Inflammatory macrophage treated with lipopolysaccharide for 4 hours (primary cell): ENCODE measurements at regions not wholly inside any gene's neighbourhood (a gene's known extent, or its start where the extent isn't known, plus 50 kb on each side); places are given as distances from the start of the nearest gene placed in this dataset.

Source experiments
- DNase-seq: peaks from one replicate; pipeline ENCODE4 v3.0.0-alpha.2; 2020

DNA sequence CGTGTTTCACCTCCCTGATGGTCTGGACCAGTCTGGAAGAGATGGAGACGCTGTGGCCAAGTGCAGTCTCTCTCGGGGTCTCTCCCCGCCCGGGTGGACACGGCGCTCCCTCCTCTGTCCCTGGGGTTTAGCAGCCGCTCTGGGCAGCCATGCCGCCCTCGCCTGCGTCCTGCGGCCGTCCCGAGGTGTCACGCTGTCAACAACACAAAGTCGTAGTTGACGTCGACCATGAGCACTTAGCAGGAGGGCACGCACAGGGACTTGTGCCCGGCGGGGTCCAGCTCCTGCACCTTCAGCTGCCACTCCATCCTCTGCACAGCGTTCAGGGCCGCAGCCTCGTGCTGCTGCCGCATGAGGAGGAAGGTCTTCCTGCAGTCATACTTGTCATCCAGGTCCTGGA is 368.9 kb downstream of the CDH9 start:
- no peak for DNase-seq

DNA sequence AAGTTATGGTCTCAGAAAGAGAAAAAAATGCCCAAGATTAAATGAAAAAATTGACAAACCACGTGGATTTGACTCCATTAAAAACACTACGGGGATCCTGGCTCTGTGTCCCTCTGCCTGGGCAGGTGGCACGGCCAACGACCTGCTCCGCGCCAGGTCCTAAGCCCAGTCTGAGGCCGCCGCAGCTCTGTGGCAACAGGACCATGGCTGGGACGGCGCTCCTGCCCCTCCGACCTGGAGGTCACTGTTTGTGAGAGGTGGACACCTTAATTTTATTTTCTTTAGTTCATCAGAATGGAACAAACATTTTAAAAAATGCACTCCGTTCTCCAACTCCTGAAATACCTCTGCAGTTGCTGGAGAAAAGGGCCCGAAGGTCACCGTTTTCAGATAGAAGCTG is 369.4 kb downstream of the CDH9 start:
- DNase-seq, result no peak

DNA sequence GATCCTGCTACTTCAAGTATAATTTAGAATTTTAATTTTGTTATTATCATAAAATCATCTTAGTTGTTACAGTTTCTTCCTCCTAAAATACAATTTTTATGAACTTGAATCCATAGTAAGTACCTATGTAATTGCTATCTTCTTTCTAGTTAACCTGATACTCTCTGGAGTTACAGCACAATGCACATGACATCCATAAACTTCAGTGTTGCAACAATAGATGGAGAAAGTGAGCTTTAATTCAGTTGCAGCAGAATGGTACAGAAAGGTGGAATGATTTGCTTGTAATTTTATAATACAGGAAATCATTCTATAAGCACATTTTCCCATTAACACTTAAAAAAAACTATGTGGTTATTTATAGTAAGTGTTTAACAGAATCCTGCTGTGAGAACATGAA is 372.0 kb downstream of the CDH9 start:
- no peak for DNase-seq

DNA sequence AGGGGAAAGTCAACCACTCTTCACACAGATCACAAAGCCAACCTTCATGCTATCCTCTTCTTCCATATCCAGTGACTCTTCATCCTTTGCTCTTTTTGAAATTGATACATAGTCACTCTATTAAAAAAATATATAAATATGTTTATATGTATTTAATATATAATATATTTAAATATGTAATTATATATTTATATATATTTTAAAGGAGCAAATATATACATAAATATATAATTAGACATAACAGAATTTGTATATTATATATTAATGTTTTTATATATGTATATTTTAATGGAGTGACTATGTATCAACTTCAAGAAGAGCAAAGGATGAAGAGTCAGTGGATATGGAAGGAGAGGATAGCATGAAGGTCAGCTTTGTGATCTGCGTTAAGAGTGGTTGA is 374.9 kb downstream of the CDH9 start:
- no peak for DNase-seq

DNA sequence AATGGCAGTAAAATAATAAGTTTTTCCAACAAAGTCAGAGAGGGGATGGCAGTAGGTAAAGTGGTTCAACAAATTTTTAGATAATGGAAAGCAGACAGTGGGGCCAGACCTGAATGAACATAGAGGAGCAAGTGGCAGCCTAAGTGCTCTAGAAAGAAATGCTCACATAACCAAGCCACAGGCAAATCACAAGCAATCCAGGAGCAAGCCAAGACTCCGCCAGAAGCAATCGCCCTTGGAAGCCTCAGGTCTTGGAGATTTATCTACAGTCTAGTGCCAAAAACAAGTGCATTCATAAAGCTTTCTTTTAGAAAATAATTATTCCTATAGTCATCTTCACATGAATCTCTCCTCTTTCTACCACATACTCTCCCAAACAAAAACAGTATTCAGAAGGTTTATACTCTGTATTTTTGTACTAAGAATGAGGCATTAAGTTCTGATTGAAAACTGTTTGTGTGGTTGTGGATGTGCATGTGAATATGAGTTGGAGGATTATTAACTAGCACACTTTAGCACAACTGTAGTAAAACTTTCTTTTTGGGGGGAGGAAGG is 375.5 kb downstream of the CDH9 start:
- no peak for DNase-seq

DNA sequence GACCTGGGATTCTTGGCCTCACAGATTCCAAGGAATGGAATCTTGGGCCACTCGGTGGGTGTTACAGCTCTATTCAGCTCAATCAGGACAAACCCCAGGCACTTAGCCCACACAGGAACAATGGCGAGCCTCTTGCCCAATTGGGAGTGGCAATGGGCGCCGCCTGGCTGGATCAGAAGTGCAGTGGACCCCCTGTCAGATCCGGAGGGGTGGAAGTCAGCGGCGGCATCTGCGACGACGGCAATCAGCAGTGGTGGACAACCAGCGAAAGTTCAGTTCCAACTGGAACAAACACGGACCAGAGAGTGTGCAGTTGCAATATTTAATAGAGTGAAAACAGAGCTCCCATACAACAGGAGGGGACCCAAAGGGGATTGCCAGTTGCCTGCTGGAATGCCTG is 378.3 kb downstream of the CDH9 start:
- DNase-seq, result no peak

DNA sequence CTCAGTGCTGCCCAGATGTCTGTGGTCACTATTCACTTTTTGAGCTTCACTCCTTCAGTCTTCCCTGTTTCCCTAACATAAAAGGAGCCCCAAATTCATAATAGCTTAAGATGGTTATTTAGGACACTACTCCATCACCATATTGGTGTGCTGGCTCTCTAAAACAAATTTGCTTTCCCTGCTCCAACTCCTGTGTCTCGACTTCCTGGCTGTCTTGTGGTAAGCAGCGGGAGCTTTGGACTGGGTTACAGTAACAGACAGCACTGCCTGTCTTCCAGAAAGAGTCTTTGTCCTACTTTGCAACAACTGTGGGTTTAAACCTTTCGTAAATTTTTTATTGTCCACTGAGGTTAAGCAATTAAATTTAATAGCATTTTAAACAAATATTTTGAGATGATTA is 389.4 kb downstream of the CDH9 start:
- no peak for DNase-seq

DNA sequence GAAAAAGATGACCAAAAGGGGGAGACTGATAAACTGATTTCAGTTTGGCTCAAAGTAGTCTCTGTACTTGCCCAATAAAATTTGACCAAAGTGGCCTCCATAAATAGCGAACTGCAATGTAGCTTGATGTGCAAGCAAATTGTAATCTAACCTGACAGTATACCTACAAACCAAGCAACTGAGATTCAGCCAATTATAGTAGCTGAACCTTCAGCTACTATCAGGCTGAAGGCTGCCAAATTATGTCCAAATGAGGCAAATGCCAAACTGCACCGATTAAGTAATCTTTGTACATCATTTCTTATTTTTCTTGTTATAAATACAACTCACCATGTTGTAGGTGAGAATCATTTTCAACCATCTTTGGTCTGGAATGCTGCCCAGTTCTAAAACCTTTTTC is 390.6 kb downstream of the CDH9 start:
- DNase-seq, result no peak

DNA sequence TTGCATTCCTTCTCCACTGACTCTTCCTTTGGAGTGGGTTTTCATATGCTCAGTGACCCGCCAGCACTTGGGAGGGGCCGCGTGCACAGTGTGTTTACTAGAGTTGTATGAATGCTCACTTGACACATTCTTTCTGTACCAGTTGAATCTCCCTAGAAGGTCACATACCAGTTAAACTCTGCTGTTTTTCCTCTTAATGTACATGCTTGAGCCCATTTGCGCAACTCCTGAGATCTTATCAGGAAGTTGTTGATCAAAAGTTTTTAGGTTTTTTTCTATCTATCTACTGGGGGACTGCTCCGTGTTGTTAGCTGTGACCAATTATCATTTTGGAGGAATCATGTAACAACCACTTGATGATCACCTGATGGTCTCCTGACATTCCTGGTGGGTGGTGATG is 392.7 kb downstream of the CDH9 start:
- DNase-seq, result no peak

DNA sequence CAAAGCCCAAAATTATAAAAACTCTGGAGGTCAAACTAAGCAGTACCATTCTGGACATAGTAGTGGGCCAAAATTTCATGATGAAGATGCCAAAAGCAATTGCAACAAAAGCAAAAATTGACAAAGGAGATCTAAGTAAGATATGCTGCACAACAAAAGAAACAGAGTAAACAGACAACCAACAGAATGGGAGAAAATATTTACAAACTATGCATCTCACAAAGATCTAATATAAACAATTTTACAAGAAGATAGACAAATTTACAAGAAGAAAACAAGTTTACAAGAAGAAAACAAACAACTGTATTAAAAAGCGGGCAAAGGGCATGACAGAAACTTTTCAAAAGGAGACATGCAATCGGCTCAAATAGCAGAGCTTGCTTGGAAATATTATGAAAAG is 396.9 kb downstream of the CDH9 start:
- no peak for DNase-seq

DNA sequence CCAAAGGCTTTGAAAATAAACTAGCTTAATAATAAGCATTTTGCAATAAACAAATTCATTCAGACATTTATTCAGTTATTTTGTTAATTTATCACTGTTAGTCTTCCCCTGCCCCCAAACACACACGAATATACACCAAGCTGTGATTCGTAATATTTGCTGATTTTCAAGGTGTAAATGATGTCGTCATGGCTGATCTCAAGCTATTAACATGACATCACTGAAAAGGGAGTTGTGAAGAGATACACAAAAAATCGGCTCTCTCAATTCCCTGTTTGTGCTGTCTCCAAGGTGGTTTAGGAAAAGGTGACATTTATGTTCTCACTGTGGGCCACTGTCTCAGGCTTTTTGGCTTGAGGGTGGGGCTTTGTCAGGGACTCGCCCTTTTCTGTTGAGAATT is 413.3 kb downstream of the CDH9 start:
- DNase-seq, result no peak

DNA sequence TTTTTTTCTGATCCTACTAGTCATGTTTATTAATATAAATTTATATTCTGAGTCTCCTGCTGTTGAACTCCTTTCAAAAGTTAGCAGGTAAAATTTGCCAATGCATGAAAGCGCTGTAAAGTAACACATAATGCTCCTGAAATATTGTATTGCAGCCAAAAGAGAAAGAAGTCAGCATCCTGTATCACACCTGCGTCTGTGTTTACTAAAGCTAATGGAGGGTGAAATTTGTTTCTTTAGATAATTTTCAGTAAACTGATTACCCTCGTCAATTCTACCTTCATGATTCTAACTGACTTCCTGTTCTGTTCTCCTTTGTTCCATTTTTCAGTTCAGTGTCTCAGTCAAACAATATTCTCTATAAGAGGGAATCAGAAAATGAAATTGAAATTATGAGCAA is 415.4 kb downstream of the CDH9 start:
- DNase-seq, result no peak

DNA sequence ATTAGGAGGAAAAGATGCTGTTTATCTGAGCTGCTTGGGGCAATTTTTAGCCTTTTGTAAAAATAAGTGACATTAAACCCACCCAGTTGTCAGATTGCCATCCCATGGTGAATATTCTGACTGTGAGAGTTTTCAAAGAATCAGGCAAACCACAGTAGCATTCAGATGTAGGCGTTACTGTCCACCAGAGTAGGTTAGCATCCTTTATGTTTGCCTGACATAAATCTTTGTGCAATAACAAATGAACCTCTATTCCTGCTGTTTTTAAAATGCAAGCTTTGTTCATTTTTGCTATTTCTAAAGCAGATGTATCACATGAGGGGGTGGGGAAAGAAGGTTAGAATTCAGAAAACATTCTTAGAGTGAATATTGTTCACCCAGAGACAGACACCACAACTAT is 427.8 kb downstream of the CDH9 start:
- no peak for DNase-seq

DNA sequence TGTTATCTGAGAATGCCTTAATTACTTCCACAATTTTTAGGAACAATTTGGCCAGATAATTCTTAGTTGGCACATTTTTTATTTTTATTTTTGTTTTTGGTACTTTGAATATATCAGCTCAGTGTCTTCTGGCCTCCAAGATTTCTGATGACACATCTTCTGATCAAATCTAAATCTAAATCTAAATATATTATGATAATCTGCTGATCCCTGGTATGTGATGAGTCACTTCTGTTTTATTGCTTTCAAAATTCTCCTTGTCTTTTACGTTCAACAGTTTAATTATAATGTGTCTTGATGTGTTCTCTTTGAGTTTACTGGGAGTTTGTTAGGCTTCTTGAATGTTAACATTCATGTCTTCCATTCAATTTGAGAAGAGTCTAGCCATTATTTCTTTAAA is 436.8 kb downstream of the CDH9 start:
- DNase-seq, result no peak

DNA sequence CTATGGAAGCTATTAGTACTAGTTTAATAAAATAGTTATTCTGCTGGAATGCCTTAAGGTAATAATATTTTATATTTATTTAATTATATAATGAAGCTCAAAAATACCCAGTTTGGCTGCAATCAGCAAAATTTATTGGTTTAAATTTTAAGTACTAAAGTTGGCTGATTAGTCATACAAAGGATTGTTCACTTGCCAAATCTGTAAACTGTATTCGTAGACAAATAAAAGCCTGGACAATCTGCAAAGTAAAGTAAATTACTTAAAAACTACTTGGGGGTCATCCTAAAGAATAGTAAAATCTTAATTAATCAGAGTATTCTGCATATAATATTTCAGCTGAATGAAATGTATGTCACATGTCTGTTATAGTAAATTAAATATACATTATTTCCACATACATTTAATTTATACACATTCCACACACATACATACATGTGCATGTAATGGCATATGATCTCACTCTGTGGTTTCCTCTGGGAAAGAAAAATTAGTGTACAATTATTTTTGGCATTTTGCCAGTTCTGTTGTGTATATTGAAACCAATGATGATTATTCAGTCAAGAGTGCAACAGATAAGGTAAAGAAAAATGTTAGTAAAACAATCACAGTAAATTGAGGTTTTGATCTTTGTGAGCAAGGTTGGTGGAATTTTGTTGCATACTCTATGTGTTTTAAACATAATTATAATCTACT is 455.9 kb downstream of the CDH9 start:
- no peak for DNase-seq

DNA sequence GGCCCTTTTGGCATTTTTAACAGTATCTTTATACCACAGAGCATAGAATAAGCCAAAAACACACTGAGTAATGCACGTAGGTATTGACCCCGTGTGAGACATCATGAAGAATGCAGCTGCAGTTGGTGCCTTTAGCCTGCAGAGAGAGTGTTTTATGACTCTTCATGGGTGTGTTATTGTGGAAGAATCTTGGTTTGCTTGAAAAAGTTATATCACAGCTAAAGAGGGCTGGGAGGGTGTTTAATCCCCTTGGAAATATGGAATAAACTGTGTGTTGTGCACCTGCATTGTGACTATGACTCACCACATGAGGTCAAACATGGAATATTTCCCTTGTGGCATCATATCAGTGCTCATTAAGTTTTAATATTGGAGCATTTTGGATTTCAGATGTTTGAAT is 458.7 kb downstream of the CDH9 start:
- no peak for DNase-seq

DNA sequence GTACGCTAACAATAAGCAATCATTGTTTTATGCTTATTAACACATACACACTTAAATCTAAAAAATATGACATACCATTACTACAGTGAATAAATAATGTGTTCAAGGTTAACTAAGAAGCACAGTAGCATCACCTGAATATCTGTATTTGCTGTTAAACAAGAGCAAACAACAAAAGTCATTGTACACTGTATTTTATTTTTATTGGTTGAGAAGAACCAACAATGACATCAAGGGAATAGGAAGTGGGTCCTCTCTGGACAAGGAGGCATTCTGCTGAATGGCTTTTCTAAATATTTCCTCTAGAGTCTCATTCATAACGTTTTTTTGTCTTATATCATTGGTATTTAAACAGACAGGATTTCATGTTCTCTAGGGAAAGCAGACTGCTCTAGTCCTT is 460.4 kb downstream of the CDH9 start:
- DNase-seq, result no peak

DNA sequence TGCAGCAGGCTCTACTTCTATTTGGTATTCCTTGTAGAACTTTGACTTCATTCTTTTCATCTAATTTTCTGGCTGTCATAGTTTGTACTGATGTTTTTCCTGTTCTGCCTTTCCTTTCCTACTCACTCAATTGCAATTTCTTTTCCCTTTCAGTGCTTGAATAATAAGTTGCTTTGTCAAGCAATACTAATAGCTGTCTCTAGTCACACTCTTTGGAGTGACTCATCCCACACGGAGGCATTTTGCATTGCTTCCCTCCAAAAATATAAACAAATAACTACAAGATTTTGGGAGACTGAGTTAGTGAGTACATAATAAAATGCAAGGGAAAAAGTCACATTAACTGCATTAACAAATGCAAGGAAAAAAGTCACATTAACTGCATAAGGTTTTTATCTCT is 465.9 kb downstream of the CDH9 start:
- DNase-seq, result no peak

DNA sequence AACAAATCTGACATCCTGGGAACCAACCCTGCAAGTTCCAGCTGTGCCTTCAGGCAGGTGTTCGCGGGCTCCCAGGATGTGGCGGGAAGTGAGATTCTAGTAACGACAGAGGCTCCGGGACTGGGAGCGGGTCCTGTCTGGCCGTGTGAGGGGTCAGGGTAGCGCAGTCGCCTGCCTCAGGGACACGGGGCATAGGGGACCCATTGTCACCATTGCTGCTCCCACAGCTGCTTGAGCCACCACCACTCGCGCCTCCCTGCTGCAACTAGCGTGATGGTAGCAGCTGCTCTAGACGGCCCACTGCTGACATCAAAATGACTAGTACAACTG is 468.5 kb downstream of the CDH9 start:
- no peak for DNase-seq

DNA sequence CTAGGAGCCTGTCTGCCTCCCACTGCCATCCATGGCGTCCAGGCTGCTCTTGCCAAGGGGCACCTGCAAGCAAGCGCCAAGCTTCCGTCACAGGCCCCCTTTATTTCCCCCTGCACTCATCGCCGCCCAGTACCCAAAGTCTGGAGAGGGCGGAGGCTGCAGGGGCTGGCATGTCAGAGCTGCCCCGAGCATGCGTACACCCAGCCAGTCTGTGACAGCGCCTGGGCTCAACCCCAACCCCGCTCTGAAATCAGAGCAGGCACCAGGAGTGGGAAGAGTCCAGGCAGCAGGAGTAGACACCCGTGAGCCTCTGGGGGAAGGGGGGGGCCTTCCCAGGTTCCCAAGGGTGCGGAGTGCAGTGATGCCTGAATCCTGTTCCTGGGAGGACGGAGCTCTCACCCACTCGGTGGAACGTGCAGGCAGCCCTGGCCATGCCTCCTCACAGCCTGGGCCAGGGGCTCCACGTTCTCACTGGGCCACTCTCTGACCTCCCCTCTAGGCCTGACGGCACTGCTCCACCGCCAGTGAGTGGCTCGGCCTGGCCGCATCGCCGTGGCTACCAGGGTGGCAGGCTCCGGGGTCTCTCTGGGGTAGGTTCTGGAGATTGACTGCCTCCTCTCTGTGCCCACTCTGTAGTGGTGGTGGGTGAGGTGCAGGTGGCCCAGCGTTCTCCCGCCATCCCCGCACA is 469.0 kb downstream of the CDH9 start:
- DNase-seq, result no peak

DNA sequence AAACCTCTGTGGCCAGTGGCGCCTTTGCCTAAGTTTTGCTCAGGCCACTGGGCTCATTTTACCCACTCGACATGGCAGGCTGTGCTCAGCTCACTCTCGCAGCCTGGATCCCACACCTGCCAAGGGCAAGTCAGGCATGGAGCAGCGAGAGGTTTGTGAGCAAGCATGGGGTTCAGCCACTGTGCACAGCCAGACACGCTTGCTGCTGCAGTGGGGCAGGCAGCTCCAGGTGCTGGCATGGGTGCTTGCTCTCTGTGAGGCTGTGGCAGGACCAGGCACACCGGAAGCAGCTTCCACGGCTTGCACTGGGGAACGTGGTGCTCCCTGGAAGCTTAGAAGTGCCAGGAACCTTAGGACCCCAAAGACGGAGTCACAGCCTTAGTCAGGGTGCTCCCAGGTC is 470.1 kb downstream of the CDH9 start:
- DNase-seq, result no peak

DNA sequence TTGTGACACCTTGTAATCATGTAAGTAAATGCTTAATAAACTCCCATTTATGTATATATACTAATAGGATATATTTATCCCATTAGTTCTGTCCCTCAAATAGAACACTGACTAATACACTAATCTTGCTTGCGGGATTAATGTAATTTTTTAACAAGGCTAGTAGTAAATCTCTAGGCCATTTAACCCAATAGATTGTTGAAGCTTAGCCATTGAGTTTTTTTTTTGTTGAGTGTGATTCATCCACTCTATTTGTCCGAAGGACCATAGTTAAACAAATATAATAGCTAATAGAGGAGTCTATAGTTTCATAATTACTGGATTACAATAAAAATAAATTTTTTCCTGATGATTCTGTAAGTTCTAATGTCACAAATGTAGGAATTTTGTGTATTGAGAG is 474.4 kb downstream of the CDH9 start:
- no peak for DNase-seq

DNA sequence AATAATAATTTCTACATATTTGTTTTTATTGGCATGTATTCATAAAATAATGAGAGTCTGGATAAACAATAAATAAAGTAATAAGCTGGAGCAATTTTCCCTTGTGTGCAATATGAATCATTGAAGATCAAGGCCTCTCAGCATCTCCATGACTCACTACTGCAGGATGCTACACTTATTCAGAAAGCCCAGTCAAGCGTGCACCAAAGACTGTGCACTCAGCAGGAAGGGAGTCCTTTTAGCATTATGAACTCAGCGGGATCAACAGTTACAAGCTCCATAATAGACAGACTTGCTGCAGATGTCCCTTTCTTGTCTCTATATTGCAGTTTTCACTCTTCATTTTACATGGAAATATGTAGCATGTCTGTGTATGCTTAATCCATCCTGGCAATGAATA is 485.3 kb downstream of the CDH9 start:
- DNase-seq, result no peak

DNA sequence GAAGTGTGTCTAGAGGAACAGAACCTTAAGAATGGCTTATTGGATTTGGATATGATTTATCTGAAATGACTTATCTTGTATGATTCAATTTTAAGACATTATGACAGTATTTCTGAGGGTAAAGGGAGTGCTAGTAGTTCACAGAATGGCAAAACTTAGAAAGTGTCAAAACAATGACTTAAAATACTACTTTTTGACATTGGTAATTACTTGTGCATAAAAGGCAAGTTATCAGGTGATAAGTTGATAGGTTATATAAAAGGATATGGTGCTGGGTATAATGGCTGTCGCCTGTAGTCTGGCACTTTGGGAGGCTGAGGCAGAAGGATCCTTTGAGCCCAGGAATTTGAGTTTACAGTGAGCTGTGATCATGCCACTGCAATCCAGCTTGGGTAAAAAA is 494.4 kb downstream of the CDH9 start:
- DNase-seq, result no peak

DNA sequence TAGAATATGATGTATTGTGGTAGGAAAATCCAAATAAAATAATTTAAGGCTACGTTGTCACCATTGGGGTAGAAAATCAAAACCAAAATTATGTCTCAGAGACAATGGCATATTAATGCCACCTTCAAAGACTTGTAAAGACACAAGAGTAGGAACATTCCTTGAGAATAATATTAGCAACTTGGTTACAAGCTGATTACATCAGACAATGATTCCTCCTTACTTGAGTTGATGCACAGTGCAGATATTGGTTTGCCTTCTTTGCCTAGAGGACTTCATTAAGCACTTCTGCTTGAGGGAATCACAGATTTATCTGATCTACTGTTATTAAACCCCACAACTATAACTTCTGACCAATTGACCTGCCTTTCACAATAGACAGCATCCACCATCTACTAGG is 500.2 kb downstream of the CDH9 start:
- DNase-seq, result no peak
